WTC11 (cell line): ENCODE measurements at regions not wholly inside any gene's neighbourhood (a gene's known extent, or its start where the extent isn't known, plus 50 kb on each side); places are given as distances from the start of the nearest gene placed in this dataset.

Experiments used
- FOXK1 ChIP-seq: sonication (generic); formaldehyde crosslinking; IDR thresholded peaks from 2 replicates; pipeline ENCODE4 v1.8.0; 2022; ENCODE audit warnings: mild to moderate bottlenecking, moderate library complexity, missing genetic modification reagents
- GABPB1 ChIP-seq: sonication (generic); formaldehyde crosslinking; IDR thresholded peaks from 2 replicates; pipeline ENCODE4 v1.8.1; 2023; ENCODE audit warnings: mild to moderate bottlenecking, missing genetic modification reagents
- IRF2 ChIP-seq: sonication (generic); formaldehyde crosslinking; IDR thresholded peaks from 2 replicates; pipeline ENCODE4 v1.8.0; 2022; ENCODE audit warnings: low read depth, missing genetic modification reagents, borderline replicate concordance
- MXD4 ChIP-seq: fragments of 250-450 bp; sonication (Bioruptor Pico); IDR thresholded peaks from 2 replicates; pipeline ENCODE4 v1.8.0; 2021; ENCODE audit warnings: mild to moderate bottlenecking, moderate library complexity, borderline replicate concordance
- MYBL2 ChIP-seq: sonication (generic); formaldehyde crosslinking; IDR thresholded peaks from 2 replicates; pipeline ENCODE4 v1.8.1; 2023; ENCODE audit warnings: mild to moderate bottlenecking, moderate library complexity, missing genetic modification reagents
- NFE2L1 ChIP-seq: sonication (generic); formaldehyde crosslinking; IDR thresholded peaks from 2 replicates; pipeline ENCODE4 v1.8.1; 2023; ENCODE audit warnings: missing genetic modification reagents
- NR3C1 ChIP-seq: sonication (generic); formaldehyde crosslinking; conservative IDR thresholded peaks from 2 replicates; pipeline ENCODE4 v1.8.1; 2023; ENCODE audit warnings: low read depth, mild to moderate bottlenecking, missing genetic modification reagents
- PRRX2 ChIP-seq: fragments of 250-450 bp; sonication (Bioruptor Pico); IDR thresholded peaks from 2 replicates; pipeline ENCODE4 v1.8.0; 2021; ENCODE audit warnings: mild to moderate bottlenecking
- SMAD3 ChIP-seq: sonication (generic); formaldehyde crosslinking; IDR thresholded peaks from 2 replicates; pipeline ENCODE4 v1.8.0; 2022; ENCODE audit warnings: missing genetic modification reagents, mild to moderate bottlenecking, borderline replicate concordance
- SP1 ChIP-seq: sonication (generic); formaldehyde crosslinking; conservative IDR thresholded peaks from 2 replicates; pipeline ENCODE4 v1.8.1; 2022; ENCODE audit warnings: missing genetic modification reagents
- TEAD4 ChIP-seq: sonication (generic); formaldehyde crosslinking; IDR thresholded peaks from 2 replicates; pipeline ENCODE4 v1.8.0; 2022; ENCODE audit warnings: mild to moderate bottlenecking, missing genetic modification reagents
- TP53 ChIP-seq: sonication (generic); formaldehyde crosslinking; IDR thresholded peaks from 2 replicates; pipeline ENCODE4 v1.8.1; 2023; ENCODE audit warnings: mild to moderate bottlenecking, missing genetic modification reagents
- ZBTB21 ChIP-seq: sonication (generic); formaldehyde crosslinking; IDR thresholded peaks from 2 replicates; pipeline ENCODE4 v1.8.1; 2023; ENCODE audit warnings: mild to moderate bottlenecking, missing genetic modification reagents, borderline replicate concordance
- ZNF138 ChIP-seq: sonication (generic); formaldehyde crosslinking; conservative IDR thresholded peaks from 2 replicates; pipeline ENCODE4 v1.8.1; 2022; ENCODE audit warnings: mild to moderate bottlenecking, moderate library complexity, missing genetic modification reagents
- TF ChIP-seq, protein P1 (sequence below): sonication (generic); formaldehyde crosslinking; IDR thresholded peaks from 2 replicates; pipeline ENCODE4 v1.8.1; 2022; ENCODE audit warnings: low read depth, missing genetic modification reagents, borderline replicate concordance
- TF ChIP-seq, protein P2 (sequence below): sonication (generic); formaldehyde crosslinking; IDR thresholded peaks from 2 replicates; pipeline ENCODE4 v1.8.1; 2022; ENCODE audit warnings: mild to moderate bottlenecking, missing genetic modification reagents, moderate library complexity, borderline replicate concordance
- TF ChIP-seq, protein P3 (sequence below): sonication (generic); formaldehyde crosslinking; IDR thresholded peaks from 2 replicates; pipeline ENCODE4 v1.8.0; 2022; ENCODE audit warnings: mild to moderate bottlenecking, missing genetic modification reagents
- TF ChIP-seq, protein P4 (sequence below): sonication (generic); formaldehyde crosslinking; IDR thresholded peaks from 2 replicates; pipeline ENCODE4 v1.8.1; 2022; ENCODE audit warnings: missing genetic modification reagents, borderline replicate concordance
- TF ChIP-seq, protein P5 (sequence below): fragments of 250-450 bp; sonication (Bioruptor Pico); IDR thresholded peaks from 2 replicates; pipeline ENCODE4 v1.9.0; 2021; ENCODE audit warnings: mild to moderate bottlenecking, borderline replicate concordance
- TF ChIP-seq, protein P6 (sequence below): fragments of 250-450 bp; sonication (Bioruptor Pico); IDR thresholded peaks from 2 replicates; pipeline ENCODE4 v1.9.0; 2021; ENCODE audit warnings: mild to moderate bottlenecking
- TF ChIP-seq, protein P7 (sequence below): sonication (generic); formaldehyde crosslinking; IDR thresholded peaks from 2 replicates; pipeline ENCODE4 v1.8.0; 2023; ENCODE audit warnings: missing genetic modification reagents, mild to moderate bottlenecking, borderline replicate concordance

DNA sequence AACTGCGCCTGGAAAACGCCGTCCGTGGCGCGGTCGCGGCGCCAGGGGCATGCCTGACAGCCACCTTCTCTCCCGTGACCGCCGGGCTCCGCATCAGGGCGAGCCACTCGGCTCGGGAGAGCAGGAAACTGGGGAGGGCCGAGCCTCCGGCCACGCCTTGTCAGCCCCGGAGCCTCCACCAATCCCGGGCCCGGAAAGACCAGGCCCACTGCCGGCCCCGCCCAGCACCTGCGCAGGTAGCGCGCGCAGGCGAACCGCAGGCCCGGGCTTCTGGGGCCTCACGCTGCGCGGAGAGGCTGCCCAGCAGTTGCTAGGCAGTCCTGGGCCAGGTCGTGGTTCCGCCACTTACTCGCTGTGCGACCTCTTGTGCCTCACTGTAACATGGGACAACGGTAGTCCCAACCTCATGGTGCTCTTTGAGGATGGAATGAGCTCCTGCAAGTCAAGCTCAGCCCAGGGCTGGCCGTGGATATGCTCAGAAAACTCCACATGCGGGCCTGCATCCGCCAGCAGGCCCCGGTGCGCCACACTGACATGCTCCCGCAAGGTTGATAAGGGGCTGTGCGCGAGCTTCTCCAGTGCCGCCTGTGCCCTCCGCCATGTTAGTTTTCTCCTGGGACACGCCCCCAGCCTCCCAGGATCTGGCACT lies 97.1 kb downstream of the INHBB start (continued):
- TF ChIP-seq, protein P1, sequence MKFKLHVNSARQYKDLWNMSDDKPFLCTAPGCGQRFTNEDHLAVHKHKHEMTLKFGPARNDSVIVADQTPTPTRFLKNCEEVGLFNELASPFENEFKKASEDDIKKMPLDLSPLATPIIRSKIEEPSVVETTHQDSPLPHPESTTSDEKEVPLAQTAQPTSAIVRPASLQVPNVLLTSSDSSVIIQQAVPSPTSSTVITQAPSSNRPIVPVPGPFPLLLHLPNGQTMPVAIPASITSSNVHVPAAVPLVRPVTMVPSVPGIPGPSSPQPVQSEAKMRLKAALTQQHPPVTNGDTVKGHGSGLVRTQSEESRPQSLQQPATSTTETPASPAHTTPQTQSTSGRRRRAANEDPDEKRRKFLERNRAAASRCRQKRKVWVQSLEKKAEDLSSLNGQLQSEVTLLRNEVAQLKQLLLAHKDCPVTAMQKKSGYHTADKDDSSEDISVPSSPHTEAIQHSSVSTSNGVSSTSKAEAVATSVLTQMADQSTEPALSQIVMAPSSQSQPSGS: no peak
- TF ChIP-seq MXD4 (no peak), TEAD4 (CRISPR knock-in tag) (no peak), SP1 (peak; percentile 88), SMAD3 (0 out of 2 replicates have a peak, but pooled peaks have one; percentile 48), ZBTB21 (peak; percentile 86), NFE2L1 (CRISPR knock-in tag) (no peak), TP53 (CRISPR knock-in tag) (peak; percentile 87; the same call in 1 of the 2 replicates), NR3C1 (peak; percentile 29), GABPB1 (CRISPR knock-in tag) (no peak), IRF2 (CRISPR knock-in tag) (no peak), PRRX2 (CRISPR knock-in tag) (no peak), ZNF138 (CRISPR knock-in tag) (0 out of 2 replicates have a peak, but pooled peaks have one; percentile 37), MYBL2 (CRISPR knock-in tag) (0 out of 2 replicates have a peak, but pooled peaks have one; percentile 42), FOXK1 (CRISPR knock-in tag) (peak; percentile 49)
- TF ChIP-seq, protein P2, sequence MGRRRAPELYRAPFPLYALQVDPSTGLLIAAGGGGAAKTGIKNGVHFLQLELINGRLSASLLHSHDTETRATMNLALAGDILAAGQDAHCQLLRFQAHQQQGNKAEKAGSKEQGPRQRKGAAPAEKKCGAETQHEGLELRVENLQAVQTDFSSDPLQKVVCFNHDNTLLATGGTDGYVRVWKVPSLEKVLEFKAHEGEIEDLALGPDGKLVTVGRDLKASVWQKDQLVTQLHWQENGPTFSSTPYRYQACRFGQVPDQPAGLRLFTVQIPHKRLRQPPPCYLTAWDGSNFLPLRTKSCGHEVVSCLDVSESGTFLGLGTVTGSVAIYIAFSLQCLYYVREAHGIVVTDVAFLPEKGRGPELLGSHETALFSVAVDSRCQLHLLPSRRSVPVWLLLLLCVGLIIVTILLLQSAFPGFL (CRISPR knock-in tag): no peak
- TF ChIP-seq, protein P3, sequence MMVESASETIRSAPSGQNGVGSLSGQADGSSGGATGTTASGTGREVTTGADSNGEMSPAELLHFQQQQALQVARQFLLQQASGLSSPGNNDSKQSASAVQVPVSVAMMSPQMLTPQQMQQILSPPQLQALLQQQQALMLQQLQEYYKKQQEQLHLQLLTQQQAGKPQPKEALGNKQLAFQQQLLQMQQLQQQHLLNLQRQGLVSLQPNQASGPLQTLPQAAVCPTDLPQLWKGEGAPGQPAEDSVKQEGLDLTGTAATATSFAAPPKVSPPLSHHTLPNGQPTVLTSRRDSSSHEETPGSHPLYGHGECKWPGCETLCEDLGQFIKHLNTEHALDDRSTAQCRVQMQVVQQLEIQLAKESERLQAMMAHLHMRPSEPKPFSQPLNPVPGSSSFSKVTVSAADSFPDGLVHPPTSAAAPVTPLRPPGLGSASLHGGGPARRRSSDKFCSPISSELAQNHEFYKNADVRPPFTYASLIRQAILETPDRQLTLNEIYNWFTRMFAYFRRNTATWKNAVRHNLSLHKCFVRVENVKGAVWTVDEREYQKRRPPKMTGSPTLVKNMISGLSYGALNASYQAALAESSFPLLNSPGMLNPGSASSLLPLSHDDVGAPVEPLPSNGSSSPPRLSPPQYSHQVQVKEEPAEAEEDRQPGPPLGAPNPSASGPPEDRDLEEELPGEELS (CRISPR knock-in tag): peak; percentile 47; the same call in 1 of the 2 replicates
- TF ChIP-seq, protein P4, sequence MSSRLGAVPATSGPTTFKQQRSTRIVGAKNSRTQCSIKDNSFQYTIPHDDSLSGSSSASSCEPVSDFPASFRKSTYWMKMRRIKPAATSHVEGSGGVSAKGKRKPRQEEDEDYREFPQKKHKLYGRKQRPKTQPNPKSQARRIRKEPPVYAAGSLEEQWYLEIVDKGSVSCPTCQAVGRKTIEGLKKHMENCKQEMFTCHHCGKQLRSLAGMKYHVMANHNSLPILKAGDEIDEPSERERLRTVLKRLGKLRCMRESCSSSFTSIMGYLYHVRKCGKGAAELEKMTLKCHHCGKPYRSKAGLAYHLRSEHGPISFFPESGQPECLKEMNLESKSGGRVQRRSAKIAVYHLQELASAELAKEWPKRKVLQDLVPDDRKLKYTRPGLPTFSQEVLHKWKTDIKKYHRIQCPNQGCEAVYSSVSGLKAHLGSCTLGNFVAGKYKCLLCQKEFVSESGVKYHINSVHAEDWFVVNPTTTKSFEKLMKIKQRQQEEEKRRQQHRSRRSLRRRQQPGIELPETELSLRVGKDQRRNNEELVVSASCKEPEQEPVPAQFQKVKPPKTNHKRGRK (CRISPR knock-in tag): no peak
- TF ChIP-seq, protein P5, sequence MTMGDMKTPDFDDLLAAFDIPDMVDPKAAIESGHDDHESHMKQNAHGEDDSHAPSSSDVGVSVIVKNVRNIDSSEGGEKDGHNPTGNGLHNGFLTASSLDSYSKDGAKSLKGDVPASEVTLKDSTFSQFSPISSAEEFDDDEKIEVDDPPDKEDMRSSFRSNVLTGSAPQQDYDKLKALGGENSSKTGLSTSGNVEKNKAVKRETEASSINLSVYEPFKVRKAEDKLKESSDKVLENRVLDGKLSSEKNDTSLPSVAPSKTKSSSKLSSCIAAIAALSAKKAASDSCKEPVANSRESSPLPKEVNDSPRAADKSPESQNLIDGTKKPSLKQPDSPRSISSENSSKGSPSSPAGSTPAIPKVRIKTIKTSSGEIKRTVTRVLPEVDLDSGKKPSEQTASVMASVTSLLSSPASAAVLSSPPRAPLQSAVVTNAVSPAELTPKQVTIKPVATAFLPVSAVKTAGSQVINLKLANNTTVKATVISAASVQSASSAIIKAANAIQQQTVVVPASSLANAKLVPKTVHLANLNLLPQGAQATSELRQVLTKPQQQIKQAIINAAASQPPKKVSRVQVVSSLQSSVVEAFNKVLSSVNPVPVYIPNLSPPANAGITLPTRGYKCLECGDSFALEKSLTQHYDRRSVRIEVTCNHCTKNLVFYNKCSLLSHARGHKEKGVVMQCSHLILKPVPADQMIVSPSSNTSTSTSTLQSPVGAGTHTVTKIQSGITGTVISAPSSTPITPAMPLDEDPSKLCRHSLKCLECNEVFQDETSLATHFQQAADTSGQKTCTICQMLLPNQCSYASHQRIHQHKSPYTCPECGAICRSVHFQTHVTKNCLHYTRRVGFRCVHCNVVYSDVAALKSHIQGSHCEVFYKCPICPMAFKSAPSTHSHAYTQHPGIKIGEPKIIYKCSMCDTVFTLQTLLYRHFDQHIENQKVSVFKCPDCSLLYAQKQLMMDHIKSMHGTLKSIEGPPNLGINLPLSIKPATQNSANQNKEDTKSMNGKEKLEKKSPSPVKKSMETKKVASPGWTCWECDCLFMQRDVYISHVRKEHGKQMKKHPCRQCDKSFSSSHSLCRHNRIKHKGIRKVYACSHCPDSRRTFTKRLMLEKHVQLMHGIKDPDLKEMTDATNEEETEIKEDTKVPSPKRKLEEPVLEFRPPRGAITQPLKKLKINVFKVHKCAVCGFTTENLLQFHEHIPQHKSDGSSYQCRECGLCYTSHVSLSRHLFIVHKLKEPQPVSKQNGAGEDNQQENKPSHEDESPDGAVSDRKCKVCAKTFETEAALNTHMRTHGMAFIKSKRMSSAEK: no peak
- TF ChIP-seq, protein P6, sequence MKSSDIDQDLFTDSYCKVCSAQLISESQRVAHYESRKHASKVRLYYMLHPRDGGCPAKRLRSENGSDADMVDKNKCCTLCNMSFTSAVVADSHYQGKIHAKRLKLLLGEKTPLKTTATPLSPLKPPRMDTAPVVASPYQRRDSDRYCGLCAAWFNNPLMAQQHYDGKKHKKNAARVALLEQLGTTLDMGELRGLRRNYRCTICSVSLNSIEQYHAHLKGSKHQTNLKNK (CRISPR knock-in tag): no peak
- TF ChIP-seq, protein P7, sequence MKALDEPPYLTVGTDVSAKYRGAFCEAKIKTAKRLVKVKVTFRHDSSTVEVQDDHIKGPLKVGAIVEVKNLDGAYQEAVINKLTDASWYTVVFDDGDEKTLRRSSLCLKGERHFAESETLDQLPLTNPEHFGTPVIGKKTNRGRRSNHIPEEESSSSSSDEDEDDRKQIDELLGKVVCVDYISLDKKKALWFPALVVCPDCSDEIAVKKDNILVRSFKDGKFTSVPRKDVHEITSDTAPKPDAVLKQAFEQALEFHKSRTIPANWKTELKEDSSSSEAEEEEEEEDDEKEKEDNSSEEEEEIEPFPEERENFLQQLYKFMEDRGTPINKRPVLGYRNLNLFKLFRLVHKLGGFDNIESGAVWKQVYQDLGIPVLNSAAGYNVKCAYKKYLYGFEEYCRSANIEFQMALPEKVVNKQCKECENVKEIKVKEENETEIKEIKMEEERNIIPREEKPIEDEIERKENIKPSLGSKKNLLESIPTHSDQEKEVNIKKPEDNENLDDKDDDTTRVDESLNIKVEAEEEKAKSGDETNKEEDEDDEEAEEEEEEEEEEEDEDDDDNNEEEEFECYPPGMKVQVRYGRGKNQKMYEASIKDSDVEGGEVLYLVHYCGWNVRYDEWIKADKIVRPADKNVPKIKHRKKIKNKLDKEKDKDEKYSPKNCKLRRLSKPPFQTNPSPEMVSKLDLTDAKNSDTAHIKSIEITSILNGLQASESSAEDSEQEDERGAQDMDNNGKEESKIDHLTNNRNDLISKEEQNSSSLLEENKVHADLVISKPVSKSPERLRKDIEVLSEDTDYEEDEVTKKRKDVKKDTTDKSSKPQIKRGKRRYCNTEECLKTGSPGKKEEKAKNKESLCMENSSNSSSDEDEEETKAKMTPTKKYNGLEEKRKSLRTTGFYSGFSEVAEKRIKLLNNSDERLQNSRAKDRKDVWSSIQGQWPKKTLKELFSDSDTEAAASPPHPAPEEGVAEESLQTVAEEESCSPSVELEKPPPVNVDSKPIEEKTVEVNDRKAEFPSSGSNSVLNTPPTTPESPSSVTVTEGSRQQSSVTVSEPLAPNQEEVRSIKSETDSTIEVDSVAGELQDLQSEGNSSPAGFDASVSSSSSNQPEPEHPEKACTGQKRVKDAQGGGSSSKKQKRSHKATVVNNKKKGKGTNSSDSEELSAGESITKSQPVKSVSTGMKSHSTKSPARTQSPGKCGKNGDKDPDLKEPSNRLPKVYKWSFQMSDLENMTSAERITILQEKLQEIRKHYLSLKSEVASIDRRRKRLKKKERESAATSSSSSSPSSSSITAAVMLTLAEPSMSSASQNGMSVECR (CRISPR knock-in tag): no peak
